ENCODE measurements at regions not wholly inside any gene's neighbourhood (a gene's known extent, or its start where the extent isn't known, plus 50 kb on each side); places are given as distances from the start of the nearest gene placed in this dataset.

- Histone ChIP-seq H3F3A (ENCODE audit: insufficient read depth, low read length, poor library complexity, severe bottlenecking) (no peaks in the 10 kb centered on the region), H2AFZ (ENCODE audit: low read depth, low read length) (no peak overlapping the region)
- TF ChIP-seq SMC3 (conservative IDR thresholded peaks at IDR 0.05; ENCODE audit: poor library complexity) = no peak
- TF ChIP-seq EZH2 (IDR thresholded peaks at IDR 0.05; ENCODE audit: borderline replicate concordance, insufficient read depth, low read length, poor library complexity, severe bottlenecking) = no peak
- no peak for TF ChIP-seq REST (IDR thresholded peaks at IDR 0.05; ENCODE audit: borderline replicate concordance)
- TF ChIP-seq TAF1 (IDR thresholded peaks at IDR 0.05; ENCODE audit: low read depth) = no peak
- no peak for TF ChIP-seq RAD21 (conservative IDR thresholded peaks at IDR 0.05)
Measured at GRCh38 chr12:129961856-129962255, 58.0 kb upstream of the TMEM132D start.

GRCh38 chr12:129964300-129964699, 60.5 kb upstream of the TMEM132D start:
- TF ChIP-seq REST (IDR thresholded peaks at IDR 0.05; ENCODE audit: borderline replicate concordance) (no peak), TAF1 (IDR thresholded peaks at IDR 0.05; ENCODE audit: low read depth) (no peak), POLR2AphosphoS5 (IDR thresholded peaks at IDR 0.05) (no peak), CTCF (IDR thresholded peaks at IDR 0.05; ENCODE audit: poor library complexity, severe bottlenecking) (no peak), SMC3 (conservative IDR thresholded peaks at IDR 0.05; ENCODE audit: poor library complexity) (no peak)
- Histone ChIP-seq H3K9ac (ENCODE audit: low read length) (no peak overlapping the region), H2AFZ (ENCODE audit: low read depth, low read length) (no peak overlapping the region), H3K4me3 (ENCODE audit: low read length) (no peak overlapping the region), H3K27ac (ENCODE audit: low read length) (no peak overlapping the region), H3K9me2 (ENCODE audit: insufficient read depth, low read length) (no peaks in the 10 kb centered on the region), H3K27me3 (ENCODE audit: insufficient read depth, low read depth, low read length) (no peaks in the 10 kb centered on the region), H3F3A (ENCODE audit: insufficient read depth, low read length, poor library complexity, severe bottlenecking) (no peaks in the 10 kb centered on the region), H4K20me1 (ENCODE audit: insufficient read depth) (no peaks in the 10 kb centered on the region), H3K36me3 (ENCODE audit: insufficient read depth, low read length) (no peaks in the 10 kb centered on the region), H3K4me2 (ENCODE audit: low read length) (no peak overlapping the region), H3K79me2 (replicated peaks; ENCODE audit: insufficient read depth, low read length) (no peaks in the 10 kb centered on the region), H3K9me3 (ENCODE audit: low read length) (no peaks in the 10 kb centered on the region)

More at GRCh38 chr12:129961856-129962255, 58.0 kb upstream of the TMEM132D start:
- H3K27me3 ChIP-seq (ENCODE audit: insufficient read depth, low read depth, low read length) = no peaks in the 10 kb centered on the region
- no peaks in the 10 kb centered on the region for H3K36me3 ChIP-seq (ENCODE audit: insufficient read depth, low read length)
- H3K4me2 ChIP-seq (ENCODE audit: low read length) = no peak overlapping the region
- no peak overlapping the region for H3K9ac ChIP-seq (ENCODE audit: low read length)
- H3K4me3 ChIP-seq (ENCODE audit: low read length) = no peak overlapping the region
- H4K20me1 ChIP-seq (ENCODE audit: insufficient read depth) = no peaks in the 10 kb centered on the region
- H3K79me2 ChIP-seq (replicated peaks; ENCODE audit: insufficient read depth, low read length) = no peaks in the 10 kb centered on the region
- H3K9me2 ChIP-seq (ENCODE audit: insufficient read depth, low read length) = no peaks in the 10 kb centered on the region
- no peak overlapping the region for H3K27ac ChIP-seq (ENCODE audit: low read length)
- no peaks in the 10 kb centered on the region for H3K9me3 ChIP-seq (ENCODE audit: low read length)

Data from neural cell (in vitro differentiated cells).